Activated CD8-positive, alpha-beta T cell treated with anti-CD3 and anti-CD28 coated beads for 36 hours (primary cell): ENCODE measurements at regions not wholly inside any gene's neighbourhood (a gene's known extent, or its start where the extent isn't known, plus 50 kb on each side); places are given as distances from the start of the nearest gene placed in this dataset.
"Not testable (repeated sequence)": the region's sequence is repeated elsewhere in the genome, so short reads cannot be mapped to it uniquely, and the experiment has no call there.

ENCODE experiments used
- ATAC-seq: fragments of 200-7000 bp; cut with Tn5 transposase; one replicate; pipeline ENCODE4 v1.10.0; 2021; ENCODE audit warnings: mild to moderate bottlenecking, moderate library complexity
- CTCF ChIA-PET: fragments of 350-600 bp; sonication (Branson Sonifier 250); formaldehyde crosslinking; loops from one replicate; lab custom pipeline; 2021; ENCODE audit warnings: antibody characterized with exemption; lab: Charles Lee
- POLR2A ChIA-PET: fragments of 350-600 bp; sonication (Branson Sonifier 250); formaldehyde crosslinking; loops from one replicate; lab custom pipeline; 2021; ENCODE audit warnings: antibody characterized with exemption; lab: Charles Lee
- DNase-seq: peaks from one replicate; pipeline ENCODE4 v3.0.0-alpha.2; 2020
- H3K27ac Mint-ChIP-seq: one replicate; pipeline ENCODE4 v1.8.0; 2021; ENCODE audit warnings: mild to moderate bottlenecking, mixed read lengths
- H3K27me3 Mint-ChIP-seq: one replicate; pipeline ENCODE4 v1.8.0; 2021; ENCODE audit warnings: mixed read lengths
- H3K36me3 Mint-ChIP-seq: one replicate; pipeline ENCODE4 v1.8.0; 2021; ENCODE audit warnings: low read depth, mixed read lengths
- H3K4me1 Mint-ChIP-seq: one replicate; pipeline ENCODE4 v1.8.0; 2021; ENCODE audit warnings: low read depth, mixed read lengths
- H3K4me3 Mint-ChIP-seq: one replicate; pipeline ENCODE4 v1.8.0; 2021; ENCODE audit warnings: mild to moderate bottlenecking, moderate library complexity, mixed read lengths
- H3K9me3 Mint-ChIP-seq: one replicate; pipeline ENCODE4 v1.8.0; 2021; ENCODE audit warnings: mixed read lengths
- CTCF ChIP-seq: fragments of 200-600 bp; IDR thresholded peaks from one replicate; pipeline ENCODE4 v1.8.0; 2022; ENCODE audit warnings: antibody characterized with exemption, mild to moderate bottlenecking
- intact Hi-C: fragments of 100-400 bp; cut with micrococcal nuclease; formaldehyde crosslinking; loops from one replicate; pipeline ENCODE4 v1.10.0; 2022

- Mint-ChIP-seq H3K4me1 (no peaks in the 10 kb centered on the region), H3K9me3 (no peaks in the 10 kb centered on the region), H3K36me3 (no peaks in the 10 kb centered on the region), H3K27me3 (no peaks in the 10 kb centered on the region), H3K4me3 (no peak overlapping the region), H3K27ac (no peak overlapping the region)
- ChIA-PET POLR2A (no interaction called here), CTCF (no interaction called here)
- TF ChIP-seq CTCF, result no peak
- no peak for DNase-seq
- no peak for ATAC-seq
- intact Hi-C loops, result no loop called here
Measured at GRCh38 chr20:16865406-16865805, 117.2 kb downstream of the OTOR start.

- DNase-seq, H3K4me3 Mint-ChIP-seq, ATAC-seq, POLR2A ChIA-PET, intact Hi-C loops, H3K27me3 Mint-ChIP-seq, H3K36me3 Mint-ChIP-seq, H3K27ac Mint-ChIP-seq, H3K4me1 Mint-ChIP-seq, H3K9me3 Mint-ChIP-seq: not testable (repeated sequence)
- CTCF ChIA-PET, result interaction anchor here (1.0 kb wide), 1 partner anchor 32 kb away, joined by 3 read pairs; no protein-coding TSS in a partner anchor
Measured at GRCh38 chr20:16873124-16873523, 125.0 kb downstream of the OTOR start.

GRCh38 chr20:16877053-16877554 lies 128.9 kb downstream of the OTOR start:
- intact Hi-C loops, result no loop called here
- Mint-ChIP-seq H3K4me1 (no peaks in the 10 kb centered on the region), H3K27ac (no peak overlapping the region), H3K27me3 (no peaks in the 10 kb centered on the region), H3K36me3 (no peaks in the 10 kb centered on the region), H3K9me3 (no peaks in the 10 kb centered on the region), H3K4me3 (no peak overlapping the region)
- ChIA-PET POLR2A (no interaction called here), CTCF (no interaction called here)
- ATAC-seq, result no peak
- TF ChIP-seq CTCF, result no peak
- no peak for DNase-seq

- no peaks in the 10 kb centered on the region for H3K4me1 Mint-ChIP-seq
- ATAC-seq, result no peak
- no peaks in the 10 kb centered on the region for H3K27me3 Mint-ChIP-seq
- H3K27ac Mint-ChIP-seq, result no peak overlapping the region
- ChIA-PET POLR2A (no interaction called here), CTCF (no interaction called here)
- no peak for TF ChIP-seq CTCF
- no peaks in the 10 kb centered on the region for H3K36me3 Mint-ChIP-seq
- no peak for DNase-seq
- no peak overlapping the region for H3K4me3 Mint-ChIP-seq
- peaks cover 3% of the 10 kb centered on the region for H3K9me3 Mint-ChIP-seq
- intact Hi-C loops, result no loop called here
Measured at GRCh38 chr20:16885746-16886145, 137.6 kb downstream of the OTOR start.

GRCh38 chr20:16898433-16898832 lies 150.3 kb downstream of the OTOR start:
- no peaks in the 10 kb centered on the region for H3K36me3 Mint-ChIP-seq
- no peak overlapping the region for H3K4me3 Mint-ChIP-seq
- no peak for TF ChIP-seq CTCF
- ChIA-PET POLR2A (no interaction called here), CTCF (no interaction called here)
- intact Hi-C loops, result no loop called here
- DNase-seq, result no peak
- no peak for ATAC-seq
- H3K4me1 Mint-ChIP-seq, result no peaks in the 10 kb centered on the region
- H3K27me3 Mint-ChIP-seq, result no peaks in the 10 kb centered on the region
- H3K9me3 Mint-ChIP-seq, result no peaks in the 10 kb centered on the region
- H3K27ac Mint-ChIP-seq, result no peak overlapping the region

- CTCF ChIA-PET, result interaction anchor here (0.7 kb wide), 1 partner anchor 26 kb away, joined by 3 read pairs; no protein-coding TSS in a partner anchor
- Mint-ChIP-seq H3K27ac (no peak overlapping the region), H3K4me1 (no peaks in the 10 kb centered on the region), H3K27me3 (no peaks in the 10 kb centered on the region), H3K9me3 (no peaks in the 10 kb centered on the region), H3K36me3 (no peaks in the 10 kb centered on the region), H3K4me3 (no peak overlapping the region)
- intact Hi-C loops, result no loop called here
- no peak for DNase-seq
- POLR2A ChIA-PET, result no interaction called here
- no peak for TF ChIP-seq CTCF
- ATAC-seq, result no peak
Measured at GRCh38 chr20:16902662-16903061, 154.5 kb downstream of the OTOR start.
